Breast epithelium (tissue), 3 donors: ENCODE measurements at regions not wholly inside any gene's neighbourhood (a gene's known extent, or its start where the extent isn't known, plus 50 kb on each side); places are given as distances from the start of the nearest gene placed in this dataset.

Experiments
- POLR2A ChIP-seq: fragments of 450-650 bp; IDR thresholded peaks from one replicate; pipeline ENCODE4 v1.6.1; 2016; ENCODE audit warnings: antibody characterized with exemption, mild to moderate bottlenecking, moderate library complexity
- POLR2AphosphoS5 ChIP-seq, 3 donors: sonication (generic); formaldehyde crosslinking; IDR thresholded peaks; one replicate each; pipeline ENCODE4 v1.6.1; 2017; ENCODE audit warnings: antibody characterized with exemption in 3 of 3
- TF ChIP-seq, protein P1 (sequence below), 3 donors: fragments of 450-650 bp; IDR thresholded peaks; one replicate each; pipeline ENCODE4 v1.5.1; 2016 to 2017; ENCODE audit warnings: antibody characterized with exemption in 3 of 3, mild to moderate bottlenecking in 3 of 3, moderate library complexity in 3 of 3

DNA sequence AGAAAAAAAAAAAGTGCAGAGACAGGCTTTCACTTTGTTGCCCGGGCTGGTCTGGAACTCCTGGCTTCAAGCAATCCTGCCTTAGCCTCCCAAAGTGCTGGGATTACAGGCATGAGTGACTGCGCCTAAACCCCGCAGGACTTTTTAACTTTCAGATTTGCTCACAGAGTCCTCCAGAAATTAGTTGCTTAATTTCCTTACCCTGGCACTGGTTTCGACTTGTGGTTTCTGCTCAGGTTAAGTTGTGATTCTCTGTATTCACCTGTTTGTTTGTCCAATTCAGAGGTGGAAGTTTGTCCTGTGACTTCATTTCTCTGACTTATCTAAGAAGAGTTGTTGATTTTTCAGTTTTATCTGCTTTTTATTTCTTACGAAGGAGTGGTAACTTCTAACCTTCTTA is 238.1 kb downstream of the TMEM182 start:
- TF ChIP-seq, protein P1, sequence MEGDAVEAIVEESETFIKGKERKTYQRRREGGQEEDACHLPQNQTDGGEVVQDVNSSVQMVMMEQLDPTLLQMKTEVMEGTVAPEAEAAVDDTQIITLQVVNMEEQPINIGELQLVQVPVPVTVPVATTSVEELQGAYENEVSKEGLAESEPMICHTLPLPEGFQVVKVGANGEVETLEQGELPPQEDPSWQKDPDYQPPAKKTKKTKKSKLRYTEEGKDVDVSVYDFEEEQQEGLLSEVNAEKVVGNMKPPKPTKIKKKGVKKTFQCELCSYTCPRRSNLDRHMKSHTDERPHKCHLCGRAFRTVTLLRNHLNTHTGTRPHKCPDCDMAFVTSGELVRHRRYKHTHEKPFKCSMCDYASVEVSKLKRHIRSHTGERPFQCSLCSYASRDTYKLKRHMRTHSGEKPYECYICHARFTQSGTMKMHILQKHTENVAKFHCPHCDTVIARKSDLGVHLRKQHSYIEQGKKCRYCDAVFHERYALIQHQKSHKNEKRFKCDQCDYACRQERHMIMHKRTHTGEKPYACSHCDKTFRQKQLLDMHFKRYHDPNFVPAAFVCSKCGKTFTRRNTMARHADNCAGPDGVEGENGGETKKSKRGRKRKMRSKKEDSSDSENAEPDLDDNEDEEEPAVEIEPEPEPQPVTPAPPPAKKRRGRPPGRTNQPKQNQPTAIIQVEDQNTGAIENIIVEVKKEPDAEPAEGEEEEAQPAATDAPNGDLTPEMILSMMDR (IDR thresholded peaks at IDR 0.05) = no peak
- no peak for TF ChIP-seq POLR2A
- TF ChIP-seq POLR2AphosphoS5 (IDR thresholded peaks at IDR 0.05) = no peak
